HFFc6 (cell line): ENCODE measurements at regions not wholly inside any gene's neighbourhood (a gene's known extent, or its start where the extent isn't known, plus 50 kb on each side); places are given as distances from the start of the nearest gene placed in this dataset.

Experiments
- DNase-seq: peaks from one replicate; pipeline ENCODE4 v3.0.0-alpha.2; 2018
- H3K27ac Mint-ChIP-seq: 2 replicates; pipeline ENCODE4 v1.8.0; 2020; ENCODE audit warnings: mild to moderate bottlenecking, mixed read lengths
- H3K27me3 Mint-ChIP-seq: 2 replicates; pipeline ENCODE4 v1.8.0; 2021; ENCODE audit warnings: mild to moderate bottlenecking, moderate library complexity, mixed read lengths; ENCODE audit not compliant: insufficient read depth
- H3K36me3 Mint-ChIP-seq: 2 replicates; pipeline ENCODE4 v1.8.0; 2021; ENCODE audit warnings: low read depth, mixed read lengths
- H3K4me1 Mint-ChIP-seq: 2 replicates; pipeline ENCODE4 v1.8.0; 2020; ENCODE audit warnings: low read depth, mixed read lengths
- H3K4me3 Mint-ChIP-seq: 2 replicates; pipeline ENCODE4 v1.8.0; 2020; ENCODE audit warnings: mild to moderate bottlenecking, moderate library complexity, mixed read lengths
- H3K9me3 Mint-ChIP-seq: 2 replicates; pipeline ENCODE4 v1.8.0; 2020; ENCODE audit warnings: mild to moderate bottlenecking, mixed read lengths
- TF ChIP-seq, protein P1 (sequence below): fragments of 200-600 bp; sonication (generic); IDR thresholded peaks from 2 replicates; pipeline ENCODE4 v1.5.0; 2021; ENCODE audit warnings: antibody characterized with exemption, mild to moderate bottlenecking

DNA sequence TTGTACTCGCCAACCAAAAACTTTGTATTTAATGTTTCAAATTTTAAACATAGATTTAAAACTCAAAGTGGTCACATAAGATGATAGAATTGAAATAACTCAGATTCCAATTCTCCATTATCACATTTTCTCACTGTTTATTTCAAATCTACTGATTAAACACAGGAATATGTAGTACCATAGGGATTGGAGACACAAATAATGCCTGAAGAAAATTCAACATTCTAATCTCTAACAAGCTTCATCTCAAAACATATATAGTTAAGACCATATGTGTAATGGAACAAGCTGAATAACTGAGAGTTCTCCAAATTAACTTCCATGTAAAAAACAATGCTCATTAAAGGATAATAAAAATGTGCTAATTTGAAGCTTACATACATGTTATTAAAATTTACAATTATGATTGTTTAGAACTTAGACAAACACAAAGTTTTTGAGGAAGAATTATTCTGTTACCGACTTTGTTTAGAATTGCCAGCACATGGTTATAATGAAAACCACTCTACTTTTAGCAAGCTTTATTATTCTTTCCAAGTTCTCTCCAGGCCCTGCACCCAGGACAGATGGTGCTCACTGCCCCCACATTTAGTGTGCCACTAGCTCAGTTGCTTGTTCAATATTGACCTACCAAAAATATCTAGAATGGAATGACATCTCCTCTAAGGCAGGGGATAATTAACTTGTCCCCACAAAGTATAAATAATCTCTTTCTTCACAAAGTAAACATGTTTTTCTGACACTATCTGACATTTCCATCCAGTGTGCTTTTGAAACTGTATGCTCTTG lies 467.2 kb downstream of the TTLL7 start:
- H3K27me3 Mint-ChIP-seq: no peaks in the 10 kb centered on the region
- no peaks in the 10 kb centered on the region for H3K4me1 Mint-ChIP-seq
- H3K27ac Mint-ChIP-seq: no peak overlapping the region
- no peak overlapping the region for H3K4me3 Mint-ChIP-seq
- H3K36me3 Mint-ChIP-seq: no peaks in the 10 kb centered on the region
- H3K9me3 Mint-ChIP-seq: peaks cover 47% of the 10 kb centered on the region
- no peak for DNase-seq
- TF ChIP-seq, protein P1, sequence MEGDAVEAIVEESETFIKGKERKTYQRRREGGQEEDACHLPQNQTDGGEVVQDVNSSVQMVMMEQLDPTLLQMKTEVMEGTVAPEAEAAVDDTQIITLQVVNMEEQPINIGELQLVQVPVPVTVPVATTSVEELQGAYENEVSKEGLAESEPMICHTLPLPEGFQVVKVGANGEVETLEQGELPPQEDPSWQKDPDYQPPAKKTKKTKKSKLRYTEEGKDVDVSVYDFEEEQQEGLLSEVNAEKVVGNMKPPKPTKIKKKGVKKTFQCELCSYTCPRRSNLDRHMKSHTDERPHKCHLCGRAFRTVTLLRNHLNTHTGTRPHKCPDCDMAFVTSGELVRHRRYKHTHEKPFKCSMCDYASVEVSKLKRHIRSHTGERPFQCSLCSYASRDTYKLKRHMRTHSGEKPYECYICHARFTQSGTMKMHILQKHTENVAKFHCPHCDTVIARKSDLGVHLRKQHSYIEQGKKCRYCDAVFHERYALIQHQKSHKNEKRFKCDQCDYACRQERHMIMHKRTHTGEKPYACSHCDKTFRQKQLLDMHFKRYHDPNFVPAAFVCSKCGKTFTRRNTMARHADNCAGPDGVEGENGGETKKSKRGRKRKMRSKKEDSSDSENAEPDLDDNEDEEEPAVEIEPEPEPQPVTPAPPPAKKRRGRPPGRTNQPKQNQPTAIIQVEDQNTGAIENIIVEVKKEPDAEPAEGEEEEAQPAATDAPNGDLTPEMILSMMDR: no peak

DNA sequence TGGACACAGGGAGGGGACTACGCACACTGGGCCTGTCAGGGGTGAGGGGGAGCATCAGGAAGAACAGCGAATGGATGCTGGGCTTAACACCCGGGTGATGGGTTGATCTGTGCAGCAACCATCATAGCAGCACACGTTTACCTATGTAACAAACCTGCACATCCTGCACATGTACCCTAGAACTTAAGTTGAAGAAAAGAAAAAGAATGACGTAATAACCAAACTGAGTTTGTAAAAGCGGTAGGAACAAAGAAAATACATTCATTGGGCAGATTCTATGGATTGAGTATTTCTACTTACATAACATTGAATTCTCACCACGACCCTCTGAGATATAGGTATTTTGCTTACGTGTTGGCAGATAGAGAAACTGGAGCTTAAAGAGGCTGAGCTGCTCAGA lies 468.4 kb downstream of the TTLL7 start:
- Mint-ChIP-seq H3K36me3 (no peaks in the 10 kb centered on the region), H3K9me3 (peaks cover 43% of the 10 kb centered on the region), H3K27me3 (no peaks in the 10 kb centered on the region), H3K4me3 (no peak overlapping the region), H3K27ac (no peak overlapping the region), H3K4me1 (no peaks in the 10 kb centered on the region)
- TF ChIP-seq, protein P1: no peak
- DNase-seq: no peak

DNA sequence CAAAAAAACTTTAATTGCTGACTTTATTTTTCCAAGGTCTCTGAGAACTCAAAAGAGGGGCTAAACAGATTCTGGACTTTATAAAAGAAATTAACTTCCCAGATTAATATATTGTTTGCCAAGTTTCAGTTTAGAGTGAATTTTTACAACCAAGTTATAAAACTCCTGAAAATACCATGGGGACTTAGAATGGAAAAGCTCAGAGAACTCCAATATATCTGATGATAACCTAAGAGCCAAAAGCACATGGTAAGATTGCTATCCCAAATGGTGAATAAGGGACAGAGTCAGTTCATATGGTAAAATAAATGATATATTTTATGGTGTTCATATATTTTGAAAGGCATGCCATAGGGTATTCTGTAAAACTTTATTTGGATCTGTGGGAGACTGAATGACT lies 470.9 kb downstream of the TTLL7 start:
- Mint-ChIP-seq H3K36me3 (no peaks in the 10 kb centered on the region), H3K4me3 (no peak overlapping the region), H3K27me3 (no peaks in the 10 kb centered on the region), H3K27ac (no peak overlapping the region), H3K4me1 (no peaks in the 10 kb centered on the region), H3K9me3 (peaks cover 32% of the 10 kb centered on the region)
- TF ChIP-seq, protein P1: no peak
- no peak for DNase-seq

DNA sequence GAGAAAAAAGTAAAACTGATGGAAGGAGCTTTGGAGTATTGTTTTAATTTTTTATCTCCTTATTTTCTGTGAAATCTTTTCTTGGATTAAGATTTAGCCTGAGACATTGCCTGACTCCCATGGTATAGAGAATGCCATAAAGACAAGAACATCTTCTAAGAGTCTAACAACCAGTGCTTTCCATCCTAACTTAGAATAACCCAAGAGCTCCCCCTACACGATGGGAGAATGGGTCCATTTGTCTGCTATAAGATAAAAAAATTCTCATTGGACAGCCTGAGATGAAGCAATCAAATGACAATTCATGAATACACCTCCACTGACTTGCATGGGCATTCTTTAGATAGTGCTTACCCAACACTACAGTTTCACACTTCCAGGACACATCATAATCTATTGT lies 478.1 kb downstream of the TTLL7 start:
- no peaks in the 10 kb centered on the region for H3K4me1 Mint-ChIP-seq
- H3K9me3 Mint-ChIP-seq: peaks cover 24% of the 10 kb centered on the region
- no peaks in the 10 kb centered on the region for H3K36me3 Mint-ChIP-seq
- no peak overlapping the region for H3K27ac Mint-ChIP-seq
- no peaks in the 10 kb centered on the region; the same call in 1 of the 2 replicates for H3K27me3 Mint-ChIP-seq
- no peak for DNase-seq
- no peak overlapping the region for H3K4me3 Mint-ChIP-seq
- TF ChIP-seq, protein P1: no peak

DNA sequence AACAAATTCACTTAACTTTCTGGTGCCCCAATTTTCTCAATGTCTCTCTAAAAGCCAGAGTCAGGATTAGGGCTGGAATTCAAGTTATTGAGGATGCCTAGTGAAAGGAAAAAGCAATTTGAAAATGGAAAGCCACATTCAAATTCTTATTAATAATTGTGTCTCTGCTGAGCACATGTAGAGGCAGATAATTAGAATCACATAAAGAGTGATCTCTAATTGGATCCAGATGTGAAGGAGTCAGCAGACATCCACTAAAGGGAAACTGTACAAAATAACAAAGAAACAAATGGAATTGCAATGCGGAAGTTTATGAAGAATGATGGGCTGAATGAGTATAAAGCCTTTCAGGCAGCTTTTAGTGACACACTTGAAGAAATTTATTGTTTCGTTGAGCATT lies 482.6 kb downstream of the TTLL7 start:
- H3K36me3 Mint-ChIP-seq: no peaks in the 10 kb centered on the region
- peaks cover 30% of the 10 kb centered on the region for H3K9me3 Mint-ChIP-seq
- no peaks in the 10 kb centered on the region; the same call in 1 of the 2 replicates for H3K27me3 Mint-ChIP-seq
- no peak overlapping the region for H3K27ac Mint-ChIP-seq
- TF ChIP-seq, protein P1: no peak
- DNase-seq: no peak
- H3K4me1 Mint-ChIP-seq: no peaks in the 10 kb centered on the region
- H3K4me3 Mint-ChIP-seq: no peak overlapping the region
